IMR-90 (cell line): ENCODE measurements at regions not wholly inside any gene's neighbourhood (a gene's known extent, or its start where the extent isn't known, plus 50 kb on each side); places are given as distances from the start of the nearest gene placed in this dataset.

Source experiments
- ATAC-seq: fragments of 200-7000 bp; cut with Tn5 transposase; 2 replicates; pipeline ENCODE4 v1.9.1; 2020; ENCODE audit warnings: low read depth, mild to moderate bottlenecking, moderate library complexity
- BruUV-seq: library from RNA; stranded (reverse); fragments of 400-500 nt; replicated peaks from 2 replicates; lab custom pipeline; 2021; lab: Mats Ljungman, UMichigan
- CTCF ChIA-PET: fragments of 300-600 bp; formaldehyde crosslinking; extraction: SDS; loops from one replicate; lab custom pipeline; 2021; ENCODE audit warnings: antibody characterized with exemption; lab: Yijun Ruan, JAX
- POLR2A ChIA-PET: fragments of 300-600 bp; sonication (Branson Sonifier 250); formaldehyde crosslinking; loops from one replicate; lab custom pipeline; 2022; ENCODE audit warnings: antibody characterized with exemption; ENCODE audit not compliant: unreplicated experiment; lab: Charles Lee
- DNase-seq: peaks from one replicate; pipeline ENCODE4 v3.0.0; 2013
- H2AFZ ChIP-seq: replicated peaks from 2 replicates; pipeline ENCODE3; 2013; ENCODE audit warnings: low read length, mild to moderate bottlenecking; ENCODE audit not compliant: poor library complexity
- H2AK5ac ChIP-seq: 2 replicates; pipeline ENCODE4 v1.6.1; 2013; ENCODE audit warnings: low read depth, low read length, inconsistent platforms
- H2AK9ac ChIP-seq: replicated peaks from 2 replicates; pipeline ENCODE3; 2013; ENCODE audit warnings: mild to moderate bottlenecking, low read depth, low read length, moderate library complexity; ENCODE audit not compliant: poor library complexity
- H2BK120ac ChIP-seq: 2 replicates; pipeline ENCODE4 v1.6.1; 2013; ENCODE audit warnings: low read depth, low read length, inconsistent platforms
- H2BK15ac ChIP-seq: 3 replicates; pipeline ENCODE4 v1.6.1; 2013; ENCODE audit warnings: low read depth, low read length, inconsistent platforms
- H2BK20ac ChIP-seq: 2 replicates; pipeline ENCODE4 v1.6.1; 2013; ENCODE audit warnings: low read depth, mild to moderate bottlenecking, inconsistent platforms, low read length, moderate library complexity
- H2BK5ac ChIP-seq: 2 replicates; pipeline ENCODE4 v1.6.1; 2013; ENCODE audit warnings: mild to moderate bottlenecking, low read depth, low read length, inconsistent platforms; ENCODE audit not compliant: poor library complexity, severe bottlenecking
- H3K14ac ChIP-seq: replicated peaks from 2 replicates; pipeline ENCODE4 v1.6.1; 2013; ENCODE audit warnings: low read depth, low read length, inconsistent platforms
- H3K18ac ChIP-seq: 2 replicates; pipeline ENCODE4 v1.6.1; 2013; ENCODE audit warnings: low read depth, low read length, control low read depth
- H3K23ac ChIP-seq: 2 replicates; pipeline ENCODE4 v1.6.1; 2013; ENCODE audit warnings: low read depth, low read length, inconsistent platforms
- H3K27ac ChIP-seq: 2 replicates; pipeline ENCODE4 v1.5.1; 2013; ENCODE audit warnings: mild to moderate bottlenecking, control low read depth, low read length; ENCODE audit not compliant: insufficient read depth
- H3K27me3 ChIP-seq: 2 replicates; pipeline ENCODE4 v1.6.1; 2013; ENCODE audit warnings: low read length; ENCODE audit not compliant: control insufficient read depth, insufficient read depth
- H3K36me3 ChIP-seq: 2 replicates; pipeline ENCODE4 v1.6.1; 2013; ENCODE audit warnings: low read length, mixed read lengths; ENCODE audit not compliant: control insufficient read depth, insufficient read depth
- H3K4ac ChIP-seq: 2 replicates; pipeline ENCODE4 v1.6.1; 2013; ENCODE audit warnings: low read depth, low read length, inconsistent platforms
- H3K4me1 ChIP-seq: 2 replicates; pipeline ENCODE4 v1.6.1; 2013; ENCODE audit warnings: low read length, mixed read lengths; ENCODE audit not compliant: control insufficient read depth, insufficient read depth
- H3K4me2 ChIP-seq: 2 replicates; pipeline ENCODE4 v1.6.1; 2013; ENCODE audit warnings: low read depth, mild to moderate bottlenecking, control low read depth, low read length, moderate library complexity
- H3K4me3 ChIP-seq: 2 replicates; pipeline ENCODE4 v1.5.1; 2013; ENCODE audit warnings: low read depth, mild to moderate bottlenecking, control low read depth, low read length, moderate library complexity; ENCODE audit not compliant: insufficient read depth
- H3K56ac ChIP-seq: 2 replicates; pipeline ENCODE4 v1.6.1; 2013; ENCODE audit warnings: low read length, inconsistent platforms; ENCODE audit not compliant: insufficient read depth; ENCODE audit errors: extremely low read depth
- H3K79me1 ChIP-seq, 2 experiments: 2 replicates each; pipeline ENCODE4 v1.6.1; 2013; ENCODE audit warnings: low read length in 2 of 2, inconsistent platforms in 1 of 2, low read depth in 1 of 2
- H3K9ac ChIP-seq: 2 replicates; pipeline ENCODE4 v1.6.1; 2013; ENCODE audit warnings: low read depth, low read length, control low read depth
- H3K9me1 ChIP-seq: 2 replicates; pipeline ENCODE4 v1.6.1; 2013; ENCODE audit warnings: low read length, inconsistent platforms; ENCODE audit not compliant: insufficient read depth
- H3K9me3 ChIP-seq: 2 replicates; pipeline ENCODE4 v1.6.1; 2013; ENCODE audit warnings: low read length; ENCODE audit not compliant: control insufficient read depth, insufficient read depth
- H4K20me1 ChIP-seq: 2 replicates; pipeline ENCODE4 v1.6.1; 2013; ENCODE audit warnings: low read length, inconsistent platforms; ENCODE audit not compliant: insufficient read depth
- H4K5ac ChIP-seq: 2 replicates; pipeline ENCODE4 v1.6.1; 2013; ENCODE audit warnings: mild to moderate bottlenecking, low read depth, low read length, control low read depth
- H4K8ac ChIP-seq, 2 experiments: 2 replicates each; pipeline ENCODE4 v1.6.1; 2013; ENCODE audit warnings: low read depth in 2 of 2, low read length in 2 of 2, control low read depth in 1 of 2, inconsistent platforms in 1 of 2
- H4K91ac ChIP-seq: 2 replicates; pipeline ENCODE4 v1.6.1; 2013; ENCODE audit warnings: low read depth, low read length, inconsistent platforms; ENCODE audit not compliant: insufficient read depth
- BHLHE40 ChIP-seq: fragments of 150-350 bp; IDR thresholded peaks from 2 replicates; pipeline ENCODE4 v1.6.1; 2016; ENCODE audit warnings: mild to moderate bottlenecking, low read depth, low read length
- FOS ChIP-seq: fragments of 150-350 bp; IDR thresholded peaks from 2 replicates; pipeline ENCODE4 v1.6.1; 2016; ENCODE audit warnings: low read depth, low read length
- MAZ ChIP-seq: IDR thresholded peaks from 2 replicates; pipeline ENCODE4 v1.6.1; 2012; ENCODE audit warnings: low read depth, mild to moderate bottlenecking, low read length, improper control_type of control experiment, moderate library complexity, borderline replicate concordance
- NFE2L2 ChIP-seq: fragments of 150-350 bp; IDR thresholded peaks from 2 replicates; pipeline ENCODE4 v1.6.1; 2016; ENCODE audit warnings: low read depth, mild to moderate bottlenecking, low read length
- POLR2A ChIP-seq: IDR thresholded peaks from 2 replicates; pipeline ENCODE4 v1.6.1; 2012; ENCODE audit warnings: mild to moderate bottlenecking, low read depth, low read length
- RAD21 ChIP-seq: IDR thresholded peaks from 2 replicates; pipeline ENCODE4 v1.6.1; 2012; ENCODE audit warnings: low read length, improper control_type of control experiment
- WGBS, 2 experiments: methylation state at CpG; one replicate each; pipeline versions ENCODE4 v1.1.5 to v1.1.7; 2013; ENCODE audit warnings: missing lambda C conversion rate in 2 of 2; ENCODE audit not compliant: insufficient read length in 1 of 2; ENCODE audit errors: extremely low coverage in 2 of 2; 5-methylcytosine and 5-hydroxymethylcytosine counted together
- dilution Hi-C: fragments of 300-500 bp; cut with HindIII; formaldehyde crosslinking; loops from one replicate; pipeline ENCODE4 v1.14.3; 2018; ENCODE audit warnings: low sequenced_read_pairs; ENCODE audit not compliant: unreplicated experiment
- in situ Hi-C: fragments of 300-500 bp; cut with MboI; formaldehyde crosslinking; loops from 3 replicates; pipeline ENCODE4 v1.14.3; 2019; ENCODE audit warnings: low sequenced_read_pairs, inconsistent platforms, mixed read lengths
- intact Hi-C: fragments of 100-400 bp; cut with micrococcal nuclease; formaldehyde crosslinking; loops from 2 replicates; pipeline ENCODE4 v1.10.0; 2022
- TF ChIP-seq, protein P1 (sequence below): fragments of 150-350 bp; IDR thresholded peaks from 2 replicates; pipeline ENCODE4 v1.6.1; 2016; ENCODE audit warnings: low read depth, mild to moderate bottlenecking, low read length, moderate library complexity, borderline replicate concordance
- TF ChIP-seq, protein P2 (sequence below): conservative IDR thresholded peaks from 2 replicates; pipeline ENCODE4 v1.5.1; 2012; ENCODE audit warnings: mild to moderate bottlenecking, low read depth, low read length, improper control_type of control experiment
- TF ChIP-seq, protein P3 (sequence below): fragments of 150-350 bp; IDR thresholded peaks from 2 replicates; pipeline ENCODE4 v1.6.1; 2017; ENCODE audit warnings: mild to moderate bottlenecking, antibody characterized with exemption, low read length, low read depth

DNA sequence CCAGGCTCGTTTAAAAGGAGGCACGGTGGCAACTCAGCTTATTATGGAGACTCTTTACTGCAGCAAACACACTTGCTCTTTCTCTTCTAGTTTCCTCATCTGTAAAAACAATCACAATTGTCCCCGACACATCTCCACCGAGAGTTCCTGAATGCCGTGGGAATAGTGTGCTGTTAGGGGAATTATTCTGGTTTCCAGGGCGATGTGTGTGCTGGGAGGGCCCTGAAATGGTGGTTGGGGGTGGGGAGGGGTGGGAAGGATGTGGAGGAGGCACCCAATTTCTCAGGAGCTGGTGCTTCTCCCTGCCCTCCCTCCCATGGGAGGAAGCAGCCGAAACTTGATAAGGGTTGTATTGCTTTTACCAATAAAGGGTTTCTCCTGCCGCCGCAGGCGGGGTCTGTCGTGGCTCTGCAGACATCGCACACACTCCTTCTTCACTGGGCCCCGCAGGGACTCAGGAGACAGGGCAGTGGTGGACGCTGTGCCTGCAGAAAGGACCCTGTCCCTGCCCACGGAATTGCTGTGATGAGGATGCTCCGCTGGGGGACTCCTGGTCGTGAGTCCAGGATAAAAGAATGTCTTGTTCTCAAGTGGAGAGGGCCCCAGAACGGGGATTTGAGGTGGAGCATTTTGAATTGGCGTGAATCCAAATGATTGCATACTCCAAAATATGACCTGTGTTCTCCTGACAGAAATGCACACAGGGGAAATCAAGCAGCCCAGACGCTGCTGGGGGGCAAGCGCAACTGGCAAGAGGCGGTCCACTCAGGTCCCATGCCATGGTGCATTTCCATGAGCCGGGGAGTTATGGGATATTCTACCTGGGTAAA, 119.2 kb downstream of the ACKR3 start:
- H3K27ac ChIP-seq: no peak overlapping the region
- H3K4ac ChIP-seq: no peak overlapping the region
- no peak overlapping the region for H3K18ac ChIP-seq
- ChIA-PET POLR2A (no interaction called here), CTCF (no interaction called here)
- no peak overlapping the region for H2AFZ ChIP-seq
- H3K79me1 ChIP-seq: no peaks in the 10 kb centered on the region
- no peak overlapping the region for H2BK15ac ChIP-seq
- no peak overlapping the region for H3K9ac ChIP-seq
- ATAC-seq: no peak
- no peaks in the 10 kb centered on the region for H3K9me3 ChIP-seq
- H4K91ac ChIP-seq: no peak overlapping the region
- WGBS, 2 experiments: 23% methylated on average over 8 of the region's 23 CpGs; no CpG with 5 or more reads in 1 of the 2 experiments
- H3K4me3 ChIP-seq: no peak overlapping the region
- no peak overlapping the region for H2BK120ac ChIP-seq
- intact Hi-C loops (no loop called here), in situ Hi-C loops (no loop called here), dilution Hi-C loops (no loop called here)
- no peaks in the 10 kb centered on the region for H4K20me1 ChIP-seq
- H3K14ac ChIP-seq: no peak overlapping the region
- H2BK5ac ChIP-seq: no peak overlapping the region
- H2AK5ac ChIP-seq: no peak overlapping the region
- H3K9me1 ChIP-seq: no peaks in the 10 kb centered on the region
- no peak overlapping the region for H3K4me2 ChIP-seq
- TF ChIP-seq, protein P1, sequence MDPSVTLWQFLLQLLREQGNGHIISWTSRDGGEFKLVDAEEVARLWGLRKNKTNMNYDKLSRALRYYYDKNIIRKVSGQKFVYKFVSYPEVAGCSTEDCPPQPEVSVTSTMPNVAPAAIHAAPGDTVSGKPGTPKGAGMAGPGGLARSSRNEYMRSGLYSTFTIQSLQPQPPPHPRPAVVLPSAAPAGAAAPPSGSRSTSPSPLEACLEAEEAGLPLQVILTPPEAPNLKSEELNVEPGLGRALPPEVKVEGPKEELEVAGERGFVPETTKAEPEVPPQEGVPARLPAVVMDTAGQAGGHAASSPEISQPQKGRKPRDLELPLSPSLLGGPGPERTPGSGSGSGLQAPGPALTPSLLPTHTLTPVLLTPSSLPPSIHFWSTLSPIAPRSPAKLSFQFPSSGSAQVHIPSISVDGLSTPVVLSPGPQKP: no peak
- no peak for TF ChIP-seq RAD21
- TF ChIP-seq NFE2L2: no peak
- no peak for TF ChIP-seq BHLHE40
- TF ChIP-seq POLR2A: no peak
- TF ChIP-seq, protein P2, sequence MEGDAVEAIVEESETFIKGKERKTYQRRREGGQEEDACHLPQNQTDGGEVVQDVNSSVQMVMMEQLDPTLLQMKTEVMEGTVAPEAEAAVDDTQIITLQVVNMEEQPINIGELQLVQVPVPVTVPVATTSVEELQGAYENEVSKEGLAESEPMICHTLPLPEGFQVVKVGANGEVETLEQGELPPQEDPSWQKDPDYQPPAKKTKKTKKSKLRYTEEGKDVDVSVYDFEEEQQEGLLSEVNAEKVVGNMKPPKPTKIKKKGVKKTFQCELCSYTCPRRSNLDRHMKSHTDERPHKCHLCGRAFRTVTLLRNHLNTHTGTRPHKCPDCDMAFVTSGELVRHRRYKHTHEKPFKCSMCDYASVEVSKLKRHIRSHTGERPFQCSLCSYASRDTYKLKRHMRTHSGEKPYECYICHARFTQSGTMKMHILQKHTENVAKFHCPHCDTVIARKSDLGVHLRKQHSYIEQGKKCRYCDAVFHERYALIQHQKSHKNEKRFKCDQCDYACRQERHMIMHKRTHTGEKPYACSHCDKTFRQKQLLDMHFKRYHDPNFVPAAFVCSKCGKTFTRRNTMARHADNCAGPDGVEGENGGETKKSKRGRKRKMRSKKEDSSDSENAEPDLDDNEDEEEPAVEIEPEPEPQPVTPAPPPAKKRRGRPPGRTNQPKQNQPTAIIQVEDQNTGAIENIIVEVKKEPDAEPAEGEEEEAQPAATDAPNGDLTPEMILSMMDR: no peak
- no peak for TF ChIP-seq MAZ
- TF ChIP-seq, protein P3, sequence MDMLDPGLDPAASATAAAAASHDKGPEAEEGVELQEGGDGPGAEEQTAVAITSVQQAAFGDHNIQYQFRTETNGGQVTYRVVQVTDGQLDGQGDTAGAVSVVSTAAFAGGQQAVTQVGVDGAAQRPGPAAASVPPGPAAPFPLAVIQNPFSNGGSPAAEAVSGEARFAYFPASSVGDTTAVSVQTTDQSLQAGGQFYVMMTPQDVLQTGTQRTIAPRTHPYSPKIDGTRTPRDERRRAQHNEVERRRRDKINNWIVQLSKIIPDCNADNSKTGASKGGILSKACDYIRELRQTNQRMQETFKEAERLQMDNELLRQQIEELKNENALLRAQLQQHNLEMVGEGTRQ: no peak
- no peak for TF ChIP-seq FOS
- no peak overlapping the region for H2AK9ac ChIP-seq
- H3K4me1 ChIP-seq: no peaks in the 10 kb centered on the region
- peaks cover 24% of the 10 kb centered on the region for H3K27me3 ChIP-seq
- no peak for DNase-seq
- no peaks in the 10 kb centered on the region for H3K36me3 ChIP-seq
- no TSS peak for BruUV-seq
- H4K5ac ChIP-seq: no peak overlapping the region
- no peak overlapping the region for H2BK20ac ChIP-seq
- no peak overlapping the region for H4K8ac ChIP-seq
- no peak overlapping the region for H3K23ac ChIP-seq
- H3K56ac ChIP-seq: no peak overlapping the region
